H1 (cell line): ENCODE measurements at regions not wholly inside any gene's neighbourhood (a gene's known extent, or its start where the extent isn't known, plus 50 kb on each side); places are given as distances from the start of the nearest gene placed in this dataset.

Experiments used
- CBX8 ChIP-seq: fragments of 300-800, 300-1000 bp; sonication (generic); IDR thresholded peaks from 2 replicates; pipeline ENCODE4 v1.7.1; 2016; ENCODE audit warnings: low read depth, low read length, borderline replicate concordance
- SIRT6 ChIP-seq: IDR thresholded peaks from one replicate; pipeline ENCODE4 v1.7.1; 2012; ENCODE audit warnings: low read length, inconsistent platforms
- SIX5 ChIP-seq: IDR thresholded peaks from 2 replicates; pipeline ENCODE4 v1.6.1; 2011; ENCODE audit warnings: mild to moderate bottlenecking, low read depth, low read length
- SP2 ChIP-seq: IDR thresholded peaks from 2 replicates; pipeline ENCODE4 v1.6.1; 2012; ENCODE audit warnings: mild to moderate bottlenecking, low read length, inconsistent platforms
- SRF ChIP-seq: IDR thresholded peaks from 2 replicates; pipeline ENCODE4 v1.6.1; 2011; ENCODE audit warnings: mild to moderate bottlenecking, low read depth, low read length, moderate library complexity
- TBP ChIP-seq: IDR thresholded peaks from 2 replicates; pipeline ENCODE4 v1.6.1; 2011; ENCODE audit warnings: low read depth, low read length, improper control_type of control experiment
- USF2 ChIP-seq: IDR thresholded peaks from 2 replicates; pipeline ENCODE4 v1.6.1; 2011; ENCODE audit warnings: low read length, improper control_type of control experiment

GRCh38 chr12:28938581-28939235 is 210.4 kb upstream of the FAR2 start (continued):
- TF ChIP-seq SIX5 = no peak
- TF ChIP-seq CBX8 = no peak
- no peak for TF ChIP-seq SIRT6
- no peak for TF ChIP-seq USF2
- TF ChIP-seq SRF = no peak
- no peak for TF ChIP-seq SP2
- TF ChIP-seq TBP = no peak
- TF ChIP-seq, all 59 proteins: peak for 0
